Astrocyte of the cerebellum (primary cell): ENCODE measurements at regions not wholly inside any gene's neighbourhood (a gene's known extent, or its start where the extent isn't known, plus 50 kb on each side); places are given as distances from the start of the nearest gene placed in this dataset.

Experiments
- DNase-seq: peaks from one replicate; pipeline ENCODE4 v3.0.0-alpha.2; 2011; ENCODE audit warnings: low read depth
- H3K4me3 ChIP-seq: 2 replicates; pipeline ENCODE4 v1.5.1; 2011; ENCODE audit warnings: mild to moderate bottlenecking, low read depth, low read length, moderate library complexity
- in situ Hi-C: cut with HindIII; loops from 2 replicates; pipeline ENCODE4 v1.10.0; 2017; ENCODE audit warnings: low sequenced_read_pairs
- TF ChIP-seq, protein P1 (sequence below): IDR thresholded peaks from 2 replicates; pipeline ENCODE4 v1.5.1; 2012; ENCODE audit warnings: low read length, low read depth, moderate library complexity, mild to moderate bottlenecking; ENCODE audit errors: missing control alignments

DNA sequence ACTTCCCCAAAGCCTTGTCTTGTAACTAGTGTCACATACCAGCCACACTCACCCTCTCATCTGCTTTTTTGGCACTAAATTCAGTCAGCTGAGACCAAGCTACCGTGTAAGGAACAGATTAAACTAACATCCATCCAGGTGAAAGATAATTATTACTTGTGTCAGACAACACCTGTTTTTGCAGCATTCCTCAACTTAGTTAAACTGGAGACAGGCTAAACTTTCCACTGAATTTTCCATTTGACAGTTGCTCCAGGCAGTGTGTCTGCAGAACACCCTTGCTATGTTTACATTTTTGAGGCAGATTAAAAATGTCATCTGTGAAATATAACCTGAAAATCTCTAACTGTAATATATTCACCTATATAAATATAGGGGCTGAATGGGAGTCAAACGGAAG lies 73.6 kb downstream of the CYP26A1 start:
- in situ Hi-C loops = no loop called here

DNA sequence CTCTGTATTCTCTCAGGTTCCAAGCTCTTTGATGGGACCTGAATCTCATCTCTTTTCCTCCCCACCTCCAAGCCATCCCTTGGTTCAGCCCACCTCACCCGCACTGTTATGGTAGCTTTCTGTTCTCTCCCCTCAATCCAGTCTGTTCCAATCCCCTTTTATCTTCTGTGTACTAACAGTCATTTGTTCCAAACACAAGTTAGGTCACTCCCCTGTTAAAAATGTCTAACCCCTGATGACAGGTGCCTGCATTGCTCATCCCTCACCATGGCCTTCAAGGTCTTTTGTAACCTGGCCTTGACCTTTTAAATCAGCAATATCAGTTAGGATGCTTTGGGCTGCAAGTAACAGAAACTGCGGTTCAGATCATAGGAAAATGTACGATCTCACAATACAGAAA lies 74.8 kb downstream of the CYP26A1 start:
- H3K4me3 ChIP-seq = no peak overlapping the region
- TF ChIP-seq, protein P1, sequence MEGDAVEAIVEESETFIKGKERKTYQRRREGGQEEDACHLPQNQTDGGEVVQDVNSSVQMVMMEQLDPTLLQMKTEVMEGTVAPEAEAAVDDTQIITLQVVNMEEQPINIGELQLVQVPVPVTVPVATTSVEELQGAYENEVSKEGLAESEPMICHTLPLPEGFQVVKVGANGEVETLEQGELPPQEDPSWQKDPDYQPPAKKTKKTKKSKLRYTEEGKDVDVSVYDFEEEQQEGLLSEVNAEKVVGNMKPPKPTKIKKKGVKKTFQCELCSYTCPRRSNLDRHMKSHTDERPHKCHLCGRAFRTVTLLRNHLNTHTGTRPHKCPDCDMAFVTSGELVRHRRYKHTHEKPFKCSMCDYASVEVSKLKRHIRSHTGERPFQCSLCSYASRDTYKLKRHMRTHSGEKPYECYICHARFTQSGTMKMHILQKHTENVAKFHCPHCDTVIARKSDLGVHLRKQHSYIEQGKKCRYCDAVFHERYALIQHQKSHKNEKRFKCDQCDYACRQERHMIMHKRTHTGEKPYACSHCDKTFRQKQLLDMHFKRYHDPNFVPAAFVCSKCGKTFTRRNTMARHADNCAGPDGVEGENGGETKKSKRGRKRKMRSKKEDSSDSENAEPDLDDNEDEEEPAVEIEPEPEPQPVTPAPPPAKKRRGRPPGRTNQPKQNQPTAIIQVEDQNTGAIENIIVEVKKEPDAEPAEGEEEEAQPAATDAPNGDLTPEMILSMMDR = no peak
- in situ Hi-C loops = no loop called here
- no peak for DNase-seq

More for the DNA sequence above, 73.6 kb downstream of the CYP26A1 start:
- H3K4me3 ChIP-seq = no peak overlapping the region
- TF ChIP-seq, protein P1 = no peak
- no peak for DNase-seq

DNA sequence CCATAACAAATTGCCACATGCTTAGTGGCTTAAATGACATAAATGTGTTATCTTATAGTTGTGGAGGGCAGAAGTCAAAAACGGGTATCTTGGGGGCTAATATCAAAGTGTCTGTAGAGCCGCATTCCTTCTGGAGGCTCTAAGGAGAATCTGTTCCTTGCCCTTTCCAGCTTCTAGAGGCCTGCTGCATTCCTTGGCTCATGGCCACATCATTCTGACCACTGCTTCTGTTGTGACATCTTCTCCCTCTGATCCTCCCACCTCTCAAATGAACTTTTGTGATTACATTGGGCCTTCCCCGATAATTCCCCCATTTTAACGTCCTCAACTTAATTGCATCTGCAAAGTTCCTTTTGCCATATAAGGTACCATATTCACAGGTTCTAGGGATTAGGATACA lies 76.1 kb downstream of the CYP26A1 start:
- in situ Hi-C loops = no loop called here
- no peak for DNase-seq
- TF ChIP-seq, protein P1 = no peak
- H3K4me3 ChIP-seq = no peak overlapping the region

DNA sequence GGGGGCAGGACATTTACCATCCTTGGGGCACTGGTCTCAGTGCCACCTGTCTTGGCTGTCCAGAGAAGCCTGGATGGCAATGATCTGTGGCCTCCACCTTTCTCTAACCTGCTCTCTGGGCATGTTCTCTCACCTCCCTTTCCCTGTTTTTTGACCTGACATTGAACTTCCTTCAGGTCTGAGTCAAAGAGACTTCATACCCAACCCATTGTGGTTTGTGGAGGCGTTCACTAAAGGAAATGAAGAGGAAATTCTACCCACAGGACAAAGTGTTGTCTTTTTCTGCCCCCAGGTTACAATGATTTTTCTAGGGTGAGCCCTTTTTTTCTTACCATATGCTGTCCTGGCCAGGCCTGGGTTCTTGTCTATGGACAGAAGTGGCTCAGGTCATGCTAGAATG lies 76.6 kb downstream of the CYP26A1 start:
- TF ChIP-seq, protein P1 = no peak
- no peak for DNase-seq
- in situ Hi-C loops = no loop called here
- no peak overlapping the region for H3K4me3 ChIP-seq

DNA sequence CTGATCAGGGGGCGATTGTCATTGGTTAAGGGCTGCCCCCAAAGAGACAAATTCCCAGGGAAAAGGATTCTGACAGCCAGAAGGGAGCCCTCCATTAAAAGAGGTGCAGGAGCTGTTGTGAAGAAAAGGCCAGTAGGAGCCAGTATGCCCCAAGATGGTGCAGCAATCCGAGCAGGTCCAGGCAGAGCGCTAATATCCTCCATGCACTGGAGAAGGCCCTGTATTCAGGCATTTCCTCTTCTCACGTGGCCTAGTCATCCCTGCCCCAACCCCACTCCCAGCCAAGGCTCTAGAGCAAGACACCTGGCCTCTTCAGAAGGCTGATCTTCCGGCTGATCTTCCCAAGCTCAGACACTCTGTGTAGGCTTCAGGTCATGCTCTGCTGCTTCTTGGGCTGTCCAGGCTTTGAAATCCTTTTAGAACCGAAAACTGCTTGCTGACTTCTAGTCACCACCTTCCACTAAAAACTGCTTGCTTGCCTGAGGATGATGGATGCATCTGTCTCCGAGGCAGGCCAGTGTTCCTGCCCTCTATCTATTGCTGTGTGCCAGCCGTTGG lies 77.4 kb downstream of the CYP26A1 start:
- TF ChIP-seq, protein P1 = no peak
- DNase-seq = no peak
- in situ Hi-C loops = no loop called here
- H3K4me3 ChIP-seq = no peak overlapping the region

DNA sequence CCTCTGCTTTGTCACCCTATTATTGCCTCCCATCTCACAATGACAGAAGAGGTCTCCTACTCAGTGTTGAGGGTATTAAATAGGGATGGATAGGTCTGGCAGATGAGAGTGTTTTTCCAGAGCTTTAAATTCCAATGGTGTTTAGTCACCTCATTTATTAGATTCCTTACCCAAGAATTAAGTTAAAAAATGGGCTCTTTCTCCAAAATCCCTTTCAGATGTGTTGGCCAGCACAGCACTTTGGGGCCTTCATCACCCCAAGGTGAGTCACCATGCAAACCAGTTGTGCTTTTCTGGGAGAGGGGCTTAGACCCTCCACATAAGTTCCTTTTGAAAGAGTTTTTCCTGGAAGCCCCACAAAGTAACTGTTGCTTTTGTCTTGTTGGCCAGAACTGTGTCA lies 78.4 kb downstream of the CYP26A1 start:
- peak; percentile 37 for DNase-seq
- in situ Hi-C loops = no loop called here
- no peak overlapping the region for H3K4me3 ChIP-seq
- TF ChIP-seq, protein P1 = no peak
